ENCODE measurements at regions not wholly inside any gene's neighbourhood (a gene's known extent, or its start where the extent isn't known, plus 50 kb on each side); places are given as distances from the start of the nearest gene placed in this dataset.

DNA sequence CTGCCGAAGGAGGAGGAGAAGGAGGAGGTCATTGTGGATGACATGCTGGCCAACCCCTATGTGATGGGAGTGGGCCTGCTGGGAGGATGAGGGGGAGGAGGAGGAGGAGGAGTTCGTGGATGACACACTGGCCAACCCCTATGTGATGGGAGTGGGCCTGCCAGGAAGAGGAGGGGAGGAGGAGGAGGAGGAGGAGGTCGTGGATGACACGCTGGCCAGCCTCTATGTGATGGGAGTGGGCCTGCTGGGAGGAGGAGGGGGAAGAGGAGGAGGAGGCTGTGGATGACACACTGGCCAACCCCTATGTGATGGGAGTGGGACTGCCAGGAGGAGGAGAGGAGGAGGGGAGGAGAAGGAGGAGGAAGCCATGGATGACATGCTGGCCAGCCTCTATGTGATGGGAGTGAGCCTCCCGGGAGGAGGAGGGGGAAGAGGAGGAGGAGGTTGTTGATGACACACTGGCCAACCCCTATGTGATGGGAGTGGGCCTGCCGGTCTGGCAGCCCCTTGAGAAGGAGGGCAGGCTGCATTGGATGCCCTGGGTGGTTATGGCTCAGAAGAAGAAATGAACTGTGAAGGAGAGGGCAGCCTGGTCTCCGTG lies 55.7 kb upstream of the WNT7A start:
- H3K27ac ChIP-seq: no peak overlapping the region
- TF ChIP-seq ZFX (IDR thresholded peaks at IDR 0.05; ENCODE audit: borderline replicate concordance): no peak
- TF ChIP-seq, protein P1, sequence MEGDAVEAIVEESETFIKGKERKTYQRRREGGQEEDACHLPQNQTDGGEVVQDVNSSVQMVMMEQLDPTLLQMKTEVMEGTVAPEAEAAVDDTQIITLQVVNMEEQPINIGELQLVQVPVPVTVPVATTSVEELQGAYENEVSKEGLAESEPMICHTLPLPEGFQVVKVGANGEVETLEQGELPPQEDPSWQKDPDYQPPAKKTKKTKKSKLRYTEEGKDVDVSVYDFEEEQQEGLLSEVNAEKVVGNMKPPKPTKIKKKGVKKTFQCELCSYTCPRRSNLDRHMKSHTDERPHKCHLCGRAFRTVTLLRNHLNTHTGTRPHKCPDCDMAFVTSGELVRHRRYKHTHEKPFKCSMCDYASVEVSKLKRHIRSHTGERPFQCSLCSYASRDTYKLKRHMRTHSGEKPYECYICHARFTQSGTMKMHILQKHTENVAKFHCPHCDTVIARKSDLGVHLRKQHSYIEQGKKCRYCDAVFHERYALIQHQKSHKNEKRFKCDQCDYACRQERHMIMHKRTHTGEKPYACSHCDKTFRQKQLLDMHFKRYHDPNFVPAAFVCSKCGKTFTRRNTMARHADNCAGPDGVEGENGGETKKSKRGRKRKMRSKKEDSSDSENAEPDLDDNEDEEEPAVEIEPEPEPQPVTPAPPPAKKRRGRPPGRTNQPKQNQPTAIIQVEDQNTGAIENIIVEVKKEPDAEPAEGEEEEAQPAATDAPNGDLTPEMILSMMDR (IDR thresholded peaks at IDR 0.05): no peak

DNA sequence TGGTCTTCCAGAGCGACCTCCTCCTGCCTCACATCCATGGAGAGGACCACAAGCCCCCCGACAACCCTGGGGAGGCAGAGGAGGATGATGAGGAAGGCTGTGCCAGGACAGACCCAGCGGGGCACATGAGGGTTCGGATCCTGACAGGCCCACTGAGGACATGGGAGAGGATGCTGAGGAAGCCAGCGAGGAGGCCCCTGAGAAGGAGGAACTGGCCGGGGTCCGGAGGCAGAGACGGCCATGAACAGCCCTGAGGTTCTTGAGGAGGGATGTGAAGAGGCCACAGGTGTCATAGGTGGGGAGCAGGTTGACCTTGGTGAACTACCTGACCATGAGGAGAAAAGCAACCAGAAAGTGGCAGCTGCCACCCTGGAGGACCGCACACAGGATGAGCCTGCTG lies 54.9 kb upstream of the WNT7A start:
- H3K27ac ChIP-seq: no peak overlapping the region
- TF ChIP-seq, protein P1 (IDR thresholded peaks at IDR 0.05): no peak

DNA sequence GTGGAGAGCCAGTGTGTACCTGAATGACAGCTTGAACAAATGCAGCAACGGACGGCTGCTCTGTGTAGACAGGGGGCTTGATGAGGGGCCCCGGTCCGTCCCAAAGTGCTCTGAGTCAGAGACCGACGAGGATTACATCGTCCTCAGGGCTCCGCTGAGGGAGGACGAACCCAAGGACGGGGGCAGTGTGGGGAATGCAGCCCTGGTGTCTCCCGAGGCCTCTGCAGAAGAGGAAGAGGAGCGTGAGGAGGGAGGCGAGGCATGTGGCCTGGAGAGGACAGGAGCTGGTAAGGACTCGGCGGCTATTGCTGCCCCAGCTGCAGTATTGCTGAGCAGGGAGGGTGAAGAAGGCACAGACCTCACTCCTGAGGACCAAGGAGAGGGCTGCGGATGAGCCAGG lies 54.4 kb upstream of the WNT7A start:
- H3K27ac ChIP-seq: no peak overlapping the region
- no peak for TF ChIP-seq ZFX (IDR thresholded peaks at IDR 0.05; ENCODE audit: borderline replicate concordance)
- TF ChIP-seq, protein P1 (IDR thresholded peaks at IDR 0.05): no peak

DNA sequence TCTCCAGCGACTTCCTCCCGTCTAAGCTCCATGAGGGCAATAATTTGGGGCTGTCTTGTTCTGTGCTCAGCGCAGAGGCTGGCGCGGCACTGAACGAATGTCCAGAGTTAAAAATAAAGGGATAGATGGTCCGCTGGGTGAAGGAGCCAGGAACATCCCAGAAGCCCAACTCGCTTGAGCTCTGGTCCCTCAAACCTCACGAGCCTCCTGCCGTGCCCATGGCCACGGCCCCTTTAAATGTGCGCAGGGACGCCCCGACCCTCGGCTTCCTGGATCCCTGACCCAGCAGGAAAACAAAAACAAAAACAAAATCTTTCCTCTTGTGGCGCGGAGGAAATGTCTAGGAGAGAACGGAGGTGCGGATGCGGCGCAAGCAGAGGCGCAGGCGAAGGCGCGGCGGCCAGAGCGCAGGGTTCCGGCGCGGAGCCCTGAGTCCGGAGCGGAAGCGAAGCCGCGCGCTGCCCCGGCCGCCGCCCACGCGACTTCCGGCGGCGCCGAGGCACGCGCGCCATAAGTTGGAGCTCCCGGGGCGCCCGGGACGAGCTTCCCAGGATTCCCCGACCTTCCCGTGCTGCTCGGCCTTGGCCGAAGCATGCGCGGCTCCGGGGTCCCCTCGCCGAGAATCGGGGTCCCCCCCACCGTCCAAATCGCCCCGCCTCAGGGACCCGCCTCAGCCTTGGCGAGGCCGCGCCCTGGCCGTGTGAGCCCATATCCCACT lies 52.9 kb upstream of the WNT7A start:
- TF ChIP-seq, protein P1 (IDR thresholded peaks at IDR 0.05): no peak
- TF ChIP-seq ZFX (IDR thresholded peaks at IDR 0.05; ENCODE audit: borderline replicate concordance): no peak

DNA sequence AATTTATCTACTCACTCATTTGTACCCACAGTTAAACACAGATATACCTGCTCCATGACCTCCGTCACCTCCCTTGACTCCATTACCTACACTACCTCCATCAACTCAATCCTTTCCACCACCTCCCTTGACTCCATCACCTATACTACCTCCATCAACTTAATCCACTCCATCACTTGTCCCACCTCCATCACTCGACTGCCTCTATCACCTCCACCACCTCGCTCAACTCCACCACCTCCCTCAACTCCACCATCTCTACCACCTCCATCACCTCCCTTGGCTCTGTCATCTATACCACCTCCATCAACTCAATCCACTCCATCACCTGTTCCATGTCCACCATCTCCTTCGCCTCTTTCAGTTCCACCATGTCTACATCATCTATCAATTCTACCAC lies 51.3 kb upstream of the WNT7A start:
- H3K27ac ChIP-seq: no peak overlapping the region
- no peak for TF ChIP-seq ZFX (IDR thresholded peaks at IDR 0.05; ENCODE audit: borderline replicate concordance)
- TF ChIP-seq, protein P1 (IDR thresholded peaks at IDR 0.05): no peak

More for the DNA sequence above, 52.9 kb upstream of the WNT7A start:
- H3K27ac ChIP-seq: no peak overlapping the region

All from 22Rv1 (cell line).